ENCODE measurements at regions not wholly inside any gene's neighbourhood (a gene's known extent, or its start where the extent isn't known, plus 50 kb on each side); places are given as distances from the start of the nearest gene placed in this dataset.

DNA sequence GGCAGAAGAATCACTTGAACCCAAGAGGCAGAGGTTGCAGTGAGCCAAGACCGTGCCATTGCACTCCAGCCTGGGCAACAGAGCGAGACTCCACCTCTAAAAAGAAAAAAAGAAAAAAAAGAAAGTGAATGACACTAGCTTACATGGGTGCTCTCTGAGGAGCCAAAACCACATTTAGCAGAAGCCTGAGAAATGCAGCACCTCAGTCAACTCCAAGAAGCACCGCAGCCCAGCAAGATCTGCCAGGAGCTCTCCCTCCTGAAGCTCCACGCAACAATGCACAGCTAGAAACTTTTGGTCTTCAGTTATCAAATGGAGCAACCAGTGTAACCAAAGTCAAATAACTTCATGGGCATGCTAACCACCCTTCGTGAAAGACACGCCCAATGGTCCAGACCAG lies 229.1 kb downstream of the SETD4 start:
- TF ChIP-seq CEBPB (IDR thresholded peaks at IDR 0.05), result no peak
- TF ChIP-seq, protein P1, sequence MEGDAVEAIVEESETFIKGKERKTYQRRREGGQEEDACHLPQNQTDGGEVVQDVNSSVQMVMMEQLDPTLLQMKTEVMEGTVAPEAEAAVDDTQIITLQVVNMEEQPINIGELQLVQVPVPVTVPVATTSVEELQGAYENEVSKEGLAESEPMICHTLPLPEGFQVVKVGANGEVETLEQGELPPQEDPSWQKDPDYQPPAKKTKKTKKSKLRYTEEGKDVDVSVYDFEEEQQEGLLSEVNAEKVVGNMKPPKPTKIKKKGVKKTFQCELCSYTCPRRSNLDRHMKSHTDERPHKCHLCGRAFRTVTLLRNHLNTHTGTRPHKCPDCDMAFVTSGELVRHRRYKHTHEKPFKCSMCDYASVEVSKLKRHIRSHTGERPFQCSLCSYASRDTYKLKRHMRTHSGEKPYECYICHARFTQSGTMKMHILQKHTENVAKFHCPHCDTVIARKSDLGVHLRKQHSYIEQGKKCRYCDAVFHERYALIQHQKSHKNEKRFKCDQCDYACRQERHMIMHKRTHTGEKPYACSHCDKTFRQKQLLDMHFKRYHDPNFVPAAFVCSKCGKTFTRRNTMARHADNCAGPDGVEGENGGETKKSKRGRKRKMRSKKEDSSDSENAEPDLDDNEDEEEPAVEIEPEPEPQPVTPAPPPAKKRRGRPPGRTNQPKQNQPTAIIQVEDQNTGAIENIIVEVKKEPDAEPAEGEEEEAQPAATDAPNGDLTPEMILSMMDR (IDR thresholded peaks at IDR 0.05), result no peak
- TF ChIP-seq, protein P2, sequence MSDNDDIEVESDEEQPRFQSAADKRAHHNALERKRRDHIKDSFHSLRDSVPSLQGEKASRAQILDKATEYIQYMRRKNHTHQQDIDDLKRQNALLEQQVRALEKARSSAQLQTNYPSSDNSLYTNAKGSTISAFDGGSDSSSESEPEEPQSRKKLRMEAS (IDR thresholded peaks at IDR 0.05), result no peak
- no peak for TF ChIP-seq RNF2 (IDR thresholded peaks at IDR 0.05; ENCODE audit: borderline replicate concordance, low read depth)
- no peak for TF ChIP-seq SREBF2 (IDR thresholded peaks at IDR 0.05)
- TF ChIP-seq, protein P3, sequence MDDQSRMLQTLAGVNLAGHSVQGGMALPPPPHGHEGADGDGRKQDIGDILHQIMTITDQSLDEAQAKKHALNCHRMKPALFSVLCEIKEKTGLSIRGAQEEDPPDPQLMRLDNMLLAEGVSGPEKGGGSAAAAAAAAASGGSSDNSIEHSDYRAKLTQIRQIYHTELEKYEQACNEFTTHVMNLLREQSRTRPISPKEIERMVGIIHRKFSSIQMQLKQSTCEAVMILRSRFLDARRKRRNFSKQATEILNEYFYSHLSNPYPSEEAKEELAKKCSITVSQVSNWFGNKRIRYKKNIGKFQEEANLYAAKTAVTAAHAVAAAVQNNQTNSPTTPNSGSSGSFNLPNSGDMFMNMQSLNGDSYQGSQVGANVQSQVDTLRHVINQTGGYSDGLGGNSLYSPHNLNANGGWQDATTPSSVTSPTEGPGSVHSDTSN (IDR thresholded peaks at IDR 0.05), result no peak
- TF ChIP-seq JUN (IDR thresholded peaks at IDR 0.05), result no peak

All from A549 (cell line).